Neural cell (in vitro differentiated cells): ENCODE measurements at regions not wholly inside any gene's neighbourhood (a gene's known extent, or its start where the extent isn't known, plus 50 kb on each side); places are given as distances from the start of the nearest gene placed in this dataset.

Experiments used
- H2AFZ ChIP-seq: fragments of 200-600, 300-800 bp; sonication (generic), shearing (Covaris generic); 2 replicates; pipeline ENCODE4 v1.6.0; 2014; ENCODE audit warnings: low read depth, mild to moderate bottlenecking, antibody characterized with exemption, low read length, moderate library complexity
- H3F3A ChIP-seq: fragments of 200-600 bp; shearing (Covaris generic); 2 replicates; pipeline ENCODE4 v1.6.1; 2016; ENCODE audit warnings: mild to moderate bottlenecking, moderate library complexity, mixed read lengths, antibody characterized with exemption, low read length; ENCODE audit not compliant: insufficient read depth, poor library complexity, severe bottlenecking
- H3K27ac ChIP-seq: fragments of 200-600, 300-800 bp; sonication (generic), shearing (Covaris generic); 2 replicates; pipeline ENCODE4 v1.5.1; 2014; ENCODE audit warnings: mild to moderate bottlenecking, low read length, moderate library complexity
- H3K27me3 ChIP-seq: fragments of 300-800, 200-600 bp; sonication (generic), shearing (Covaris generic); 2 replicates; pipeline ENCODE4 v1.6.0; 2014; ENCODE audit warnings: mild to moderate bottlenecking, low read depth, low read length, moderate library complexity; ENCODE audit not compliant: insufficient read depth
- H3K36me3 ChIP-seq: fragments of 300-800, 200-600 bp; sonication (generic), shearing (Covaris generic); 2 replicates; pipeline ENCODE4 v1.5.1; 2014; ENCODE audit warnings: mild to moderate bottlenecking, antibody characterized with exemption, low read length, moderate library complexity; ENCODE audit not compliant: insufficient read depth
- H3K4me2 ChIP-seq: fragments of 300-800, 200-600 bp; sonication (generic), shearing (Covaris generic); 2 replicates; pipeline ENCODE4 v1.6.0; 2014; ENCODE audit warnings: mild to moderate bottlenecking, low read length
- H3K4me3 ChIP-seq: fragments of 300-800, 200-600 bp; sonication (generic), shearing (Covaris generic); 2 replicates; pipeline ENCODE4 v1.5.1; 2014; ENCODE audit warnings: mild to moderate bottlenecking, low read length, moderate library complexity
- H3K79me2 ChIP-seq: fragments of 200-600 bp; shearing (Covaris generic); replicated peaks from 2 replicates; pipeline ENCODE4 v1.6.0; 2014; ENCODE audit warnings: mild to moderate bottlenecking, low read length, moderate library complexity; ENCODE audit not compliant: insufficient read depth
- H3K9ac ChIP-seq: fragments of 300-800, 200-600 bp; sonication (generic), shearing (Covaris generic); 2 replicates; pipeline ENCODE4 v1.6.1; 2016; ENCODE audit warnings: mild to moderate bottlenecking, low read length, mixed read lengths
- H3K9me2 ChIP-seq: fragments of 200-600 bp; shearing (Covaris generic); 2 replicates; pipeline ENCODE4 v1.6.1; 2016; ENCODE audit warnings: mild to moderate bottlenecking, low read length, mixed read lengths; ENCODE audit not compliant: insufficient read depth
- H3K9me3 ChIP-seq: fragments of 200-600, 300-800 bp; sonication (generic), shearing (Covaris generic); 2 replicates; pipeline ENCODE4 v1.6.1; 2016; ENCODE audit warnings: mild to moderate bottlenecking, mixed run types, low read length, moderate library complexity, mixed read lengths
- H4K20me1 ChIP-seq: fragments of 200-600 bp; shearing (Covaris generic); 2 replicates; pipeline ENCODE4 v1.6.1; 2016; ENCODE audit warnings: mild to moderate bottlenecking, mixed run types; ENCODE audit not compliant: insufficient read depth
- CTCF ChIP-seq: fragments of 450-650 bp; IDR thresholded peaks from 2 replicates; pipeline ENCODE4 v1.5.1; 2014; ENCODE audit warnings: antibody characterized with exemption, mild to moderate bottlenecking, moderate library complexity; ENCODE audit not compliant: poor library complexity, severe bottlenecking
- EP300 ChIP-seq: fragments of 450-650 bp; conservative IDR thresholded peaks from 2 replicates; pipeline ENCODE4 v1.6.1; 2014; ENCODE audit warnings: antibody characterized with exemption, mild to moderate bottlenecking, moderate library complexity; ENCODE audit not compliant: poor library complexity, severe bottlenecking
- EZH2 ChIP-seq: fragments of 200-600, 300-800 bp; shearing (Covaris generic), sonication (generic); IDR thresholded peaks from 2 replicates; pipeline ENCODE4 v1.6.1; 2014; ENCODE audit warnings: antibody characterized with exemption, low read length, borderline replicate concordance, mild to moderate bottlenecking; ENCODE audit not compliant: insufficient read depth, poor library complexity, severe bottlenecking
- MXI1 ChIP-seq: fragments of 450-650 bp; conservative IDR thresholded peaks from 2 replicates; pipeline ENCODE4 v1.6.1; 2014; ENCODE audit warnings: antibody characterized with exemption, mild to moderate bottlenecking; ENCODE audit not compliant: poor library complexity, severe bottlenecking
- POLR2AphosphoS5 ChIP-seq: IDR thresholded peaks from 2 replicates; pipeline ENCODE4 v1.6.1; 2012
- SMC3 ChIP-seq: fragments of 450-650 bp; conservative IDR thresholded peaks from 2 replicates; pipeline ENCODE4 v1.6.1; 2014; ENCODE audit warnings: antibody characterized with exemption, mild to moderate bottlenecking, moderate library complexity; ENCODE audit not compliant: poor library complexity
- TAF1 ChIP-seq: IDR thresholded peaks from 2 replicates; pipeline ENCODE4 v1.6.1; 2012; ENCODE audit warnings: low read depth
- TF ChIP-seq, protein P1 (sequence below): IDR thresholded peaks from 2 replicates; pipeline ENCODE4 v1.6.1; 2012; ENCODE audit warnings: borderline replicate concordance

DNA sequence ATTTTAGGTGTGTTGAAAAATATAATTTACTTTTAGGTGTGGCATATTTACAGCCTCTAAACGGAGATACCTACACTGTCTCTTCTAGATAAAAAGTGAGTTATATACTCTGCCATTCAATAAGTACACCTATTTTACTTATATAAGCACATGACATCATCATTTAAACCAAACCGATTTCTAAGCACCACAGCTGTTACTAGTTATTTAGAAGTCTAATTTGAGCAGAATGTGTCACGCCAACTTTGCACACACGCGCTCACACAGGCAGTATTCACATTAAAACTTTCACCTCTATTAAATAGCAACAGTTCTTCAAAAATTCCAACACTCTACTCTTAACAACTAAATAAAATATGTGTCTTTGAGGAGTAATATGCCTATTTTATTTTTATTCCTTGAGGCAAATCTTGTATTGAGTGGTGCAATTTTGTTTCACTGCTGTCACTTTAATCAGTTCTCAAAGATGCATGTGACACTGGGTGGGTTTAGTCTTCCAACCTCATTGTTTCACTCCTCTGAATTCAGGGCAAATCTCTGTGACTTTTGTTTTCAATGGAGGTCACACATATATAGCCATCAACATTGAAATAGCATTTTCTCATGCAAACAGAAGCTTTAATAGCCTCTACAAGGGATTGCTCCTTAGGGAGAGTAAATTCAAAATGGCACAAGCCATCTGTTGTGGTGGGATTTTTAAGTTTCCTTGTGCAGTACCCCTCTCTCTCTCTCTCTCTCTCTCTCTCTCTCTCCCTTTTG, 721.0 kb downstream of the PLCL1 start:
- Histone ChIP-seq H3K79me2 (no peaks in the 10 kb centered on the region), H3K4me3 (no peak overlapping the region), H3F3A (no peaks in the 10 kb centered on the region), H4K20me1 (no peaks in the 10 kb centered on the region), H3K27ac (no peak overlapping the region), H3K4me2 (no peak overlapping the region), H3K36me3 (no peaks in the 10 kb centered on the region), H3K9me2 (no peaks in the 10 kb centered on the region), H3K27me3 (no peaks in the 10 kb centered on the region), H2AFZ (no peak overlapping the region), H3K9ac (no peak overlapping the region), H3K9me3 (no peaks in the 10 kb centered on the region)
- TF ChIP-seq MXI1 (no peak), EZH2 (no peak), SMC3 (no peak), CTCF (no peak), POLR2AphosphoS5 (no peak), EP300 (no peak), TAF1 (no peak)
- TF ChIP-seq, protein P1, sequence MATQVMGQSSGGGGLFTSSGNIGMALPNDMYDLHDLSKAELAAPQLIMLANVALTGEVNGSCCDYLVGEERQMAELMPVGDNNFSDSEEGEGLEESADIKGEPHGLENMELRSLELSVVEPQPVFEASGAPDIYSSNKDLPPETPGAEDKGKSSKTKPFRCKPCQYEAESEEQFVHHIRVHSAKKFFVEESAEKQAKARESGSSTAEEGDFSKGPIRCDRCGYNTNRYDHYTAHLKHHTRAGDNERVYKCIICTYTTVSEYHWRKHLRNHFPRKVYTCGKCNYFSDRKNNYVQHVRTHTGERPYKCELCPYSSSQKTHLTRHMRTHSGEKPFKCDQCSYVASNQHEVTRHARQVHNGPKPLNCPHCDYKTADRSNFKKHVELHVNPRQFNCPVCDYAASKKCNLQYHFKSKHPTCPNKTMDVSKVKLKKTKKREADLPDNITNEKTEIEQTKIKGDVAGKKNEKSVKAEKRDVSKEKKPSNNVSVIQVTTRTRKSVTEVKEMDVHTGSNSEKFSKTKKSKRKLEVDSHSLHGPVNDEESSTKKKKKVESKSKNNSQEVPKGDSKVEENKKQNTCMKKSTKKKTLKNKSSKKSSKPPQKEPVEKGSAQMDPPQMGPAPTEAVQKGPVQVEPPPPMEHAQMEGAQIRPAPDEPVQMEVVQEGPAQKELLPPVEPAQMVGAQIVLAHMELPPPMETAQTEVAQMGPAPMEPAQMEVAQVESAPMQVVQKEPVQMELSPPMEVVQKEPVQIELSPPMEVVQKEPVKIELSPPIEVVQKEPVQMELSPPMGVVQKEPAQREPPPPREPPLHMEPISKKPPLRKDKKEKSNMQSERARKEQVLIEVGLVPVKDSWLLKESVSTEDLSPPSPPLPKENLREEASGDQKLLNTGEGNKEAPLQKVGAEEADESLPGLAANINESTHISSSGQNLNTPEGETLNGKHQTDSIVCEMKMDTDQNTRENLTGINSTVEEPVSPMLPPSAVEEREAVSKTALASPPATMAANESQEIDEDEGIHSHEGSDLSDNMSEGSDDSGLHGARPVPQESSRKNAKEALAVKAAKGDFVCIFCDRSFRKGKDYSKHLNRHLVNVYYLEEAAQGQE, result no peak

DNA sequence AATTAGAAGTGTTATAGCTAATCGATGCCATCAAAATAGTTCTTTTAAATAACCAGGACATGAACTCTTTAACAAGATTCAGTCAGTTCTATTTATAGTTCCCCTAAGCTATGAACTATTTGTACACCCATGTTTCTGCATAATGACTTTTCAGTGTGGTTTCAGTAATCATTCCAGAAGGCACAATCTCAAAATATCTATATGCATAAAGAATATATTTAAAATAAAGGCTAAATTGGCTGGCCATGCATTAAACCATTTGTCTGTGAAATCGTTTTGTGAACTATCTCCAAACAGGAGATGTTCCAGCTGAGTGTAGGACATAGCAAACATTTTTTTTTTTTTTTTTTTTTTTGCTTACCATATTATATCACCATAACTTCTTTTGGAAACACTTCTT, 719.3 kb downstream of the PLCL1 start:
- H3F3A ChIP-seq, result no peaks in the 10 kb centered on the region
- no peaks in the 10 kb centered on the region for H3K79me2 ChIP-seq
- H4K20me1 ChIP-seq, result no peaks in the 10 kb centered on the region
- no peaks in the 10 kb centered on the region for H3K9me2 ChIP-seq
- H3K27ac ChIP-seq, result no peak overlapping the region
- no peak overlapping the region for H3K9ac ChIP-seq
- H2AFZ ChIP-seq, result no peak overlapping the region
- H3K27me3 ChIP-seq, result no peaks in the 10 kb centered on the region
- no peak overlapping the region for H3K4me2 ChIP-seq
- no peaks in the 10 kb centered on the region for H3K9me3 ChIP-seq
- no peak for TF ChIP-seq EZH2
- TF ChIP-seq CTCF, result no peak
- no peak for TF ChIP-seq SMC3
- TF ChIP-seq POLR2AphosphoS5, result no peak
- TF ChIP-seq, protein P1, result no peak
- no peak for TF ChIP-seq MXI1
- no peaks in the 10 kb centered on the region for H3K36me3 ChIP-seq
- H3K4me3 ChIP-seq, result no peak overlapping the region
